ENCODE measurements at regions not wholly inside any gene's neighbourhood (a gene's known extent, or its start where the extent isn't known, plus 50 kb on each side); places are given as distances from the start of the nearest gene placed in this dataset.
A peak's percentile ranks its signal among the peaks of the same experiment; 100 is the strongest.
"Not testable (repeated sequence)": the region's sequence is repeated elsewhere in the genome, so short reads cannot be mapped to it uniquely, and the experiment has no call there.

DNA sequence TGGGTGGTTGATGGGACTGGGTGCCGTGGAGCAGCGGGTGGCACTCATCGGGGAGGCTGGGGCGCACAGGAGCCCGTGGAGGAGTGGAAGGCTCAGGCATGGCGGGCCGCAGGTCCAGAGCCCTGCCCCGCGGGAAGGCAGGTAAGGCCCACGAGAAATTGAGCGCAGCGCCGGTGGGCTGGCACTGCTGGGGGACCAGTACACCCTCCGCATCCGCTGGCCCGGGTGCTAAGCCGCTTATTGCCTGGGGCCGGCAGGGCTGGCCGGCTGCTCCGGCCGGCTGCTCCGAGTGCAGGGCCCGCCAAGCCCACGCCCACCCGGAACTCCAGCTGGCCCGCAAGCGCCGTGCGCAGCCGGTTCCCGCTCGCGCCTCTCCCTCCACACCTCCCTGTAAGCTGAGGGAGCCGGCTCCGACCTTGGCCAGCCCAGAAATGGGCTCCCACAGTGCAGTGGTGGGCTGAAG lies 85.1 kb upstream of the FAT4 start:
- no peak for TF ChIP-seq CTCF (IDR thresholded peaks at IDR 0.05; ENCODE audit: low read depth, low read length)
- H3K4me3 ChIP-seq (replicated peaks in 1 of 2; ENCODE audit: low read depth in 2 of 2, low read length in 2 of 2) = no peak overlapping the region
- DNase-seq (ENCODE audit: low read depth in 2 of 2) = no peak

DNA sequence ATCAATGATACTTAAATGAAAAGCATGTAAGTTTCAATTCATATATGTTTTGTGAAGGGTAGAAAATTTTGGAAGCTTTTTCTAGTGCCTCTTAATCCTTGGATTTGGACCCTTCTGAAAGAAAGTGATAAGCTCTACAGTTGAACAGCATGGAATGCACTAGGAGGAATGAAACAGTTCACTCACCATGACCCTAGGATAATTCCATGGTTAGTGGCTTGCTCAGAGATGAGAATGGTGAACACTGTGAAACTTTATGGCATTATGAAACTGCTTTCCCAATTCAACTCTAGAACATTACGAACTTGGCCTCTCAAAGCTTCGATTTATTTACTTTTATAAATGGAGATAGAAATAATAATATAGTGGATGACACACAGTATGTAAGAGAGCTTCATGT lies 88.9 kb upstream of the FAT4 start:
- no peak for DNase-seq (ENCODE audit: low read depth in 2 of 2)
- no peak overlapping the region for H3K4me3 ChIP-seq (replicated peaks in 1 of 2; ENCODE audit: low read depth in 2 of 2, low read length in 2 of 2)
- no peak for TF ChIP-seq CTCF (IDR thresholded peaks at IDR 0.05; ENCODE audit: low read depth, low read length)

DNA sequence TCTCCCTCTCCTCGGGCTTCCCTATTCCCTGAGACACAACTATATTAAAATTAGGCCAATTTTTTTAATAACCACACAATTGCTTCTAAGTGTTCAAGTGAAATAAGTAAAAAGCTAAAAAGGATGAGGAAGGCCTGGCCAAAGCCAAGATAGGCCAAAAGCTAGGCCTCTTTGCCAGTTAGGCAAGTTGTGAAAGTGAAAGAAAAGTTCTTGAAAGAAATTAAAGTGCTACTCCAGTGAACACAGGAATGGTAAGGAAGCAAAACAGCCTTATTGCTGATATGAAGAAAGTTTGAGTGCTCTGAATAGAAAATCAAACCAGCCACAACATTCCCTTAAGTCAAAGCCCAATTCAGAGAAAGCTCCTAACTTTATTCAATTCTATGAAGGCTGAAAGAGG lies 114.2 kb upstream of the FAT4 start:
- no peak for DNase-seq (ENCODE audit: low read depth in 2 of 2)
- H3K4me3 ChIP-seq (replicated peaks in 1 of 2; ENCODE audit: low read depth in 2 of 2, low read length in 2 of 2) = no peak overlapping the region
- TF ChIP-seq CTCF (IDR thresholded peaks at IDR 0.05; ENCODE audit: low read depth, low read length) = no peak

DNA sequence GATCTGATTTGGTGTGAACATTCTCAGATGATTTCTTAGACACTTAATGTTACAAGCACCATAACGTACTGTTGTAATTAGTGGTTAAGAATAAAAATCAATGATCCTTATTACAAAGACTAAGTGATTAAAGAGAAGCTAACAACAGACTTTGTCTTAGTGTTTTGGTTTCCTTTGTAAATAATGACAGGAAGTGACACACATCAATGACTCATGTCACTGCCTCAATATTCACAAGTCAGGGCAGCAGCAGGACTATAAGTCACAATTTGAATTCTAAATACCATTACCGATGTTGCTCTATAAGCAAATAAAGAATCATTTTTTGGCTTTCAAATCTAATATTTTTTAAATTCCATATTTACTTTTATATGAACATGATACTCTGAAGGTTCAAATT lies 115.8 kb upstream of the FAT4 start:
- DNase-seq (ENCODE audit: low read depth in 2 of 2) = peak; percentile 4 to 80
- no peak overlapping the region for H3K4me3 ChIP-seq (replicated peaks in 1 of 2; ENCODE audit: low read depth in 2 of 2, low read length in 2 of 2)
- TF ChIP-seq CTCF (IDR thresholded peaks at IDR 0.05; ENCODE audit: low read depth, low read length) = no peak

DNA sequence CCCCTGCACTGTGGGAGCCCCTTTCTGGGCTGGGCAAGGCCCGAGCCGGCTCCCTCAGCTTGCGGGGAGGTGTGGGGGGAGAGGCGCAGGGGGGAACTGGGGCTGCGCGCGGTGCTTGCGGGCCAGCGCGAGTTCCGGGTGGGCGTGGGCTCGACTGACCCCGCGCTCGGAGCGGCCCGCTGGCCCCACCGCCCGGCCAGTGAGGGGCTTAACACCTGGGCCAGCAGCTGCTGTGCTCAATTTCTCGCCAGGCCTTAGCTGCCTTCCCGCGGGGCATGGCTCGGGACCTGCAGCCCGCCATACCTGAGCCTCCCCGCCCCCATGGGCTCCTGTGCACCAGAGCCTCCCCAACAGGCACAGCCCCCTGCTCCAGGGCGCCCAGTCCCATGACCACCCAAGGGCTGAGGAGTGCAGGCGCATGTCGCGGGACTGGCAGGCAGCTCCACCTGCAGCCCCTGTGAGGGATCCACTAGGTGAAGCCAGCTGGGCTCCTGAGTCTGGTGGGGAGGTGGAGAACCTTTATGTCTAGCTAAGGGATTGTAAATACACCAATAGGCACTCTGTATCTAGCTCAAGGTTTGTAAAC lies 122.8 kb upstream of the FAT4 start:
- DNase-seq (ENCODE audit: low read depth in 2 of 2); H3K4me3 ChIP-seq (replicated peaks in 1 of 2; ENCODE audit: low read depth in 2 of 2, low read length in 2 of 2): not testable (repeated sequence)

- no peak for TF ChIP-seq CTCF (IDR thresholded peaks at IDR 0.05; ENCODE audit: low read depth, low read length)
- peak; percentile 5 to 83 for DNase-seq (ENCODE audit: low read depth in 2 of 2)
These were observed 123.5 kb upstream of the FAT4 start for GRCh38 chr4:125191232-125191631.

DNA sequence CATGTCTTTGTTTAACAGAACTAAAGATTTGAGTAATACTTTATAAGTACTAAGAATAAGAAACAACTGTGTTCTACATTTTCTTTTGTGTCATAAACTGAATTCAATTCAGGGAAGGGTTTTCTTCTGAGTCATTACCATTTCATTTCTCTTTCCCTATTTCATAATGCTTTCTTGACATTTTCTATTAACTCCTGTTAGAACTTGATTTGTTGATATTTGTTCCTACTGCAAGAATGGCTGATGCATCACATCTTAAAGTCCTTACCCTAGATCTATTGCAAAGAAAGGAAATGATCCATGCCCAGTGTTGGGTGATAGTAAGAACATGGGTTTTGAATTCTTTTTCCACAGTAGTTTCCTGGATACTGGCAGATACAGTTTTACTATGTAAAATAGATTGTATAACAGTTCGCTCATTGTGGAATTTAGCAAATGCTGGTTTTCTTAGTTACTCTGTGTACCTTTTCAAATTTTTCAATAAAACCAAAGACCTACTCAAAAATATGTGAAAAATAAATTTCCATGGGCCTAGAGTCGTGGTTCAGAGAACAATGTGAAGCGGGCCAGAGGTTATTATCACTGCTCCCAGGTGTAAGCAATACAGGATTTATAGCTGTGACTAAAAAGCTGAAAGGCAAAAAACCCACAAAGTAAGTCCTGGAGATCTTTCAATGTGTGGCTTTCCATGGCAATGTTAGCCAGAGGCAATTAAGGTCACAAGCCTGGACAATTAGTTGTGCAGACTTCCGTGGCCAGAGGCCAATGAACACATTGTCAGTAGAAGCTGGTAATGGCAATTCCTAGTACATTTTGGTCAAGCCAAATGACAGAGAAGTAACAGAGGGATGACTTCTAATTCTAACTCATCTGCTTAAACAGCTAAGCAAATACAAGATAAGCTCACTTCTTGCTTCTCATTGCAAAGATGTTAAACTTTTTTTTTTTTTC lies 127.3 kb upstream of the FAT4 start:
- TF ChIP-seq CTCF (IDR thresholded peaks at IDR 0.05; ENCODE audit: low read depth, low read length) = no peak
- peak; percentile 52 to 83 for DNase-seq (ENCODE audit: low read depth in 2 of 2)
- no peak overlapping the region for H3K4me3 ChIP-seq (replicated peaks in 1 of 2; ENCODE audit: low read depth in 2 of 2, low read length in 2 of 2)

More at GRCh38 chr4:125191232-125191631, 123.5 kb upstream of the FAT4 start:
- H3K4me3 ChIP-seq (replicated peaks in 1 of 2; ENCODE audit: low read depth in 2 of 2, low read length in 2 of 2) = no peak overlapping the region
